ENCODE measurements at regions not wholly inside any gene's neighbourhood (a gene's known extent, or its start where the extent isn't known, plus 50 kb on each side); places are given as distances from the start of the nearest gene placed in this dataset.
A peak's percentile ranks its signal among the peaks of the same experiment; 100 is the strongest.

- no peaks in the 10 kb centered on the region for H3K36me3 ChIP-seq
- H3K4me1 ChIP-seq: peaks cover 0 to 5% (median 4%) of the 10 kb centered on the region in 3 donors
- FAIRE-seq (no peak), DNase-seq (no peak), ATAC-seq (no peak)
- H3K4me3 ChIP-seq: no peak overlapping the region
- no peaks in the 10 kb centered on the region for H3K27me3 ChIP-seq
- WGBS, 2 donors: 90 to 93% methylated on average over 21 of the region's 21 CpGs
- intact Hi-C loops (cut with DNase I): no loop called here
- H3K9me3 ChIP-seq: no peaks in the 10 kb centered on the region
- TF ChIP-seq CTCF (IDR thresholded peaks at IDR 0.05): no peak
- H3K27ac ChIP-seq: no peak overlapping the region
These were observed 177.7 kb upstream of the CIBAR2 start for GRCh38 chr16:85289760-85290625.

DNA sequence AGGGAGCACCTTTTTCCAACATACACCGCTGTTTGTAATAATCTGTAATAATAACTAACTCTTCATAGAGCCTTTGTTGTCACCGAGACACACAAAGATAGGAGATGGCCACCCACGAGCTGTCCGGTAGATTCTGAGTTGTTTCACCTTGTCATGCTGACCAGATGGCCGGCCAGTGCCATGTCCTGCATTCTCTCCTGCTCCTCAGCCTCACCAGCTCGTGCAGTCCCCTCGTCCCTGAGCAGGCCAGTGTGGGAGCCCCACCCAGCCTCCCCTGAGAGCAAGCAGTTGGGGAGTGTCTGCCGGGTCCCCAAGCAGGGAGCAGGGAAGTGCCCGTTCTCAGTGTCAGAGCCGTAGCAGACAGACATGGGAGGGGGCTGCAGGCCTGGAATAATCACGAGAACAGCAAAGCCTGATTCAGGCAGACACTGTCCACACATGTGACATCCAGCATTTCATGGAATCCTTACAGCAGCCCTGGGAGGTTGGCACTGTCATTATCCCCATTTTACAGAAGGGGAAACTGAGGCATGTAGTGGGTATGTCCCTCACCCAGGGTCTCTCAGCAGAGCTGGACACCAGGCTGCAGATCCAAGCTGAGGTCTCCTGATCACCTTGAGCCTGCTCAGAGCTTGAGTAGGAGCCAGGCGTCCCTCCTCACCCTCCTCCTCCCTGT lies 178.5 kb upstream of the CIBAR2 start:
- 87 to 88% methylated on average over 12 of the region's 12 CpGs for WGBS, 2 donors
- no peak for ATAC-seq
- no peak for DNase-seq
- Histone ChIP-seq H3K9me3 (no peaks in the 10 kb centered on the region), H3K27ac (no peak overlapping the region), H3K4me1 (peaks cover 0 to 5% (median 4%) of the 10 kb centered on the region in 3 donors), H3K4me3 (no peak overlapping the region), H3K36me3 (no peaks in the 10 kb centered on the region), H3K27me3 (no peaks in the 10 kb centered on the region)
- no peak for FAIRE-seq
- intact Hi-C loops (cut with DNase I): no loop called here
- no peak for TF ChIP-seq CTCF (IDR thresholded peaks at IDR 0.05)

- H3K27ac ChIP-seq: no peak overlapping the region
- TF ChIP-seq CTCF (IDR thresholded peaks at IDR 0.05): no peak
- DNase-seq (peak in 1 of 6 donors; percentile 77), FAIRE-seq (no peak), ATAC-seq (peak in 3 of 4 donors; percentile 34 to 70 (median 60))
- no peaks in the 10 kb centered on the region for H3K9me3 ChIP-seq
- WGBS, 2 donors: 83 to 87% methylated on average over 26 of the region's 26 CpGs
- H3K4me3 ChIP-seq: no peak overlapping the region
- H3K36me3 ChIP-seq: no peaks in the 10 kb centered on the region
- H3K4me1 ChIP-seq: peaks cover 0 to 5% (median 0%) of the 10 kb centered on the region in 3 donors
- H3K27me3 ChIP-seq: no peaks in the 10 kb centered on the region
- intact Hi-C loops (cut with DNase I): no loop called here
These were observed 179.3 kb upstream of the CIBAR2 start for GRCh38 chr16:85291302-85292148.

DNA sequence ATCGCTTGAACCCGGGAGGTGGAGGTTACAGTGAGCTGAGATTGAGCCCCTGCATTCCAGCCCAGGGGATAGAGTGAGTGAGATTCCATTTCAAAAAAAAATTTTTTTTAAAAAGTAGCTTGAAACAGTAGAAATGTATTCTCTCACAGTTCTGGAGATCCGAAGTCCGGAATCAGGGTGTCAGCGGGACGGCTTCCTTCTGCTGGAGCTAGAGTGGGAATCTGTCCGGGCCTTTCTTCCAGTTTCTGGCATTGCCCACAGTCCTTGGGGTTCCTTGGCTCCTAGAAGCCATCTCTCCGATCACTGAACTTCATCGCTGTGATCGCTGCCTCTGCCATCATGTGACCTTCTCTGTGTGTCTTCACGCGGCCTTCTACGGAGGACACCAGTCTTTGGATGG lies 181.2 kb upstream of the CIBAR2 start:
- Histone ChIP-seq H3K36me3 (no peaks in the 10 kb centered on the region), H3K27ac (no peak overlapping the region), H3K4me3 (no peak overlapping the region), H3K9me3 (no peaks in the 10 kb centered on the region), H3K27me3 (no peaks in the 10 kb centered on the region), H3K4me1 (peaks cover 0 to 5% (median 0%) of the 10 kb centered on the region in 3 donors)
- WGBS, 2 donors: 96 to 98% methylated on average over 13 of the region's 13 CpGs
- DNase-seq: no peak
- intact Hi-C loops (cut with DNase I): no loop called here
- no peak for TF ChIP-seq CTCF (IDR thresholded peaks at IDR 0.05)
- no peak for ATAC-seq
- no peak for FAIRE-seq

All from pancreas (tissue), 10 donors.